ENCODE measurements at regions not wholly inside any gene's neighbourhood (a gene's known extent, or its start where the extent isn't known, plus 50 kb on each side); places are given as distances from the start of the nearest gene placed in this dataset.

DNA sequence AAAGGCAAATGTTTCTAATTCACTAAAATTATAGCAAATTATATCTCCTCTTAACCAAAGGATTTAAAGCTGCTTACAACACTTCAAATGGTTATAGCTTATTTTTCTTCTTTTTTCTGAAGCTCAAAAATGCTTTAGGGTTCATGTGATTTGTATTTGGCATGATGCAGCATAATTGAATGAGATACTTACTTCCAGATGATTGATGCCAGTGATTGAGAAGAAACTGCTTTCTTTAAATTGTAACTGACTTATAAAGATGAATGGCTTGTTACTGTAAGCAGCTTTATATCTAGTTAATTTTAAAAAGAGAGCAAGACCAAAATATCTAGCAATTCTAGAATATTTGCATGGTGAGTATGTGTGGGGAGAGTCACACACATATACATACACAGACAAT is 270.7 kb upstream of the THRB start:
- CTCF ChIA-PET: interaction anchor here (1.2 kb wide), 1 partner anchor 28 kb away, joined by 4 read pairs; no protein-coding TSS in a partner anchor

GRCh38 chr3:24769918-24770317 is 275.3 kb upstream of the THRB start:
- H3K27ac ChIP-seq: no peak overlapping the region
- no peak overlapping the region for H3K4me3 ChIP-seq
- no peak for ATAC-seq
- H3K4me2 ChIP-seq: no peak overlapping the region
- peak; percentile 80 for TF ChIP-seq MAFK (IDR thresholded peaks at IDR 0.05; ENCODE audit: partially characterized antibody)
- no peak for TF ChIP-seq ELK1 (IDR thresholded peaks at IDR 0.05; ENCODE audit: low read depth, low read length)
- no peak for TF ChIP-seq HOXB5 (CRISPR knock-in tag; IDR thresholded peaks at IDR 0.05)
- TF ChIP-seq TP53 (CRISPR knock-in tag; IDR thresholded peaks at IDR 0.05): no peak
- no peak for TF ChIP-seq CBX8 (IDR thresholded peaks at IDR 0.05)
- TF ChIP-seq MAX (IDR thresholded peaks at IDR 0.05): no peak
- no peak for TF ChIP-seq EP300 (IDR thresholded peaks at IDR 0.05)
- no peak for TF ChIP-seq POLR2AphosphoS2 (conservative IDR thresholded peaks at IDR 0.05; ENCODE audit: low read length)
- H3K9me3 ChIP-seq: no peaks in the 10 kb centered on the region
- POLR2A ChIA-PET: no interaction called here
- no peak for FAIRE-seq
- H3K4me1 ChIP-seq: no peaks in the 10 kb centered on the region
- CTCF ChIA-PET: interaction anchor here (1.1 kb wide), 1 partner anchor 823 kb away, joined by 3 read pairs; no protein-coding TSS in a partner anchor
- DNase-seq (ENCODE audit: low read depth in 1 of 2, low spot score in 1 of 2): no peak

More for the DNA sequence above, 270.7 kb upstream of the THRB start:
- POLR2A ChIA-PET: no interaction called here
- Histone ChIP-seq H3K4me2 (no peak overlapping the region), H3K4me3 (no peak overlapping the region), H3K9me3 (no peaks in the 10 kb centered on the region), H3K27ac (no peak overlapping the region), H3K4me1 (no peaks in the 10 kb centered on the region)
- FAIRE-seq (no peak), ATAC-seq (no peak), DNase-seq (ENCODE audit: low read depth in 1 of 2, low spot score in 1 of 2) (no peak)
- no peak for TF ChIP-seq ATOH8 (CRISPR knock-in tag; IDR thresholded peaks at IDR 0.05; ENCODE audit: low read depth)

DNA sequence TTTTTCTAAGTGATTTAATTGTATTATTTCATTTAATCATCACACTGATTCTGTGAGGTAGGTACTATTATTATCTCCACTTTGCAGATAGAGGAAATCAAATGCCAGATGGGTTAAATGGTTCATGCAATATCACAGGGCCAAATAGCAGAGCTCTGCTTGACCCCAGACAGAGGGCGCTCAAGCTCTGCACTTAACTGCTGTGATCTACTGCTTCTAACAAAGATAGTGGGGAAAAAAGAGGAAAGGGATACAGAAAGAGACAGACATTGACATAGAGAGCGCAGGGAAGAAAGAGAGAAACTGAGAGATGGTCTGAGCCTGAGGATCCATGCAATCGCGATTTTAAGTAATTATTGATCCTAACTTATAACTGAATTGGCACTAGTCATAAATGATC is 279.1 kb upstream of the THRB start:
- 3% methylated on average over 4 of the region's 4 CpGs for WGBS (ENCODE audit: missing lambda C conversion rate)
- Histone ChIP-seq H3K4me2 (no peak overlapping the region), H3K27ac (no peak overlapping the region), H3K4me3 (no peak overlapping the region), H3K9me3 (0 out of 3 replicates have a peak, but pooled peaks cover 2% of the 10 kb centered on the region), H3K4me1 (no peaks in the 10 kb centered on the region)
- CTCF ChIA-PET: interaction anchor here (1.0 to 2.1 kb wide), 3 partner anchors 10 to 822 kb away, joined by 3 to 5 read pairs (median 5); no protein-coding TSS in a partner anchor
- FAIRE-seq (peak; percentile 13), ATAC-seq (peak; percentile 95 to 97), DNase-seq (ENCODE audit: low read depth in 1 of 2, low spot score in 1 of 2) (peak; percentile 13 to 77)
- no peak for TF ChIP-seq RFX5 (IDR thresholded peaks at IDR 0.05)
- no peak for TF ChIP-seq RNF2 (IDR thresholded peaks at IDR 0.05; ENCODE audit: borderline replicate concordance, low read depth)
- peak; percentile 83 for TF ChIP-seq SMC3 (IDR thresholded peaks at IDR 0.05)
- no peak for TF ChIP-seq CEBPB (IDR thresholded peaks at IDR 0.05)
- peak; percentile 85 to 91 for TF ChIP-seq RAD21 (conservative IDR thresholded peaks at IDR 0.05 in 1 of 2, IDR thresholded peaks at IDR 0.05 in 1 of 2)
- TF ChIP-seq POLR2AphosphoS2 (conservative IDR thresholded peaks at IDR 0.05; ENCODE audit: low read length): no peak
- no peak for TF ChIP-seq JUNB (IDR thresholded peaks at IDR 0.05)
- peak; percentile 83 for TF ChIP-seq CTCF (IDR thresholded peaks at IDR 0.05)
- POLR2A ChIA-PET: interaction anchor here (0.6 to 1.0 kb wide), 2 partner anchors 654 to 875 kb away, joined by 3 to 4 read pairs; partner anchors contain the start of gene RARB

DNA sequence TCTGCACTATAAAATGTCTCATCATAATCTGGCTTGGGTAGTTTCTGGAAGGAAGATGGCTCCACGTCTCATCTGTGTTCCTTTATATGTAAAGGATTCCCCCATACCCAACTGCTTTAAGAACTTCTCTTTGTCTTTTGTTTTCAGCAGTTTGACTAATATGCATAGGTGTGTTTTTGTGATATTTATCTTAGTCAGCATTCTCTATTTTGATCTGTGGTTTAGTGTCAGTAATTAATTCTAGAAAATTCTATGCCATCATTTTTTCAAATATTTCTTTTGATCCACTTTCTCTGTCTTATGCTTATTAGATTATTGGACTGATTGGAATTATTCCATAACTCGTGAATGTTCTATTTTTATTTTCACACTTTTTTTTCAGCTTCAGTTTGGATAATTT is 286.3 kb upstream of the THRB start:
- 0% methylated on average over 2 of the region's 2 CpGs for WGBS (ENCODE audit: missing lambda C conversion rate)
- Histone ChIP-seq H3K4me3 (no peak overlapping the region), H3K4me2 (no peak overlapping the region), H3K9me3 (peaks cover 25% of the 10 kb centered on the region; the same call in 2 of the 3 replicates), H3K27ac (no peak overlapping the region), H3K4me1 (no peaks in the 10 kb centered on the region)
- peak; percentile 73 for TF ChIP-seq MAFK (IDR thresholded peaks at IDR 0.05; ENCODE audit: partially characterized antibody)
- TF ChIP-seq HOXB5 (CRISPR knock-in tag; IDR thresholded peaks at IDR 0.05): no peak
- FAIRE-seq: no peak
- POLR2A ChIA-PET: no interaction called here
- DNase-seq (ENCODE audit: low read depth in 1 of 2, low spot score in 1 of 2): no peak
- CTCF ChIA-PET: no interaction called here
- no peak for ATAC-seq
